ENCODE measurements at regions not wholly inside any gene's neighbourhood (a gene's known extent, or its start where the extent isn't known, plus 50 kb on each side); places are given as distances from the start of the nearest gene placed in this dataset.
"Not testable (repeated sequence)": the region's sequence is repeated elsewhere in the genome, so short reads cannot be mapped to it uniquely, and the experiment has no call there.

GRCh38 chr3:27613846-27614500 is 108.2 kb downstream of the EOMES start:
- no peaks in the 10 kb centered on the region for H3K4me1 ChIP-seq (ENCODE audit: control insufficient read depth in 1 of 2, insufficient read depth in 1 of 2, low read depth in 1 of 2, low read length in 1 of 2)
- no peaks in the 10 kb centered on the region for H3K36me3 ChIP-seq
- H3K9me3 ChIP-seq = no peaks in the 10 kb centered on the region
- no peak overlapping the region for H3K27ac ChIP-seq
- H3K4me3 ChIP-seq (ENCODE audit: low read depth in 1 of 2, low read length in 1 of 2) = no peak overlapping the region
- no peaks in the 10 kb centered on the region for H3K27me3 ChIP-seq
- TF ChIP-seq CTCF (IDR thresholded peaks at IDR 0.05) = no peak

- no peak overlapping the region for H3K27ac ChIP-seq
- H3K36me3 ChIP-seq = no peaks in the 10 kb centered on the region
- no peak overlapping the region for H3K4me3 ChIP-seq (ENCODE audit: low read depth in 1 of 2, low read length in 1 of 2)
- H3K4me1 ChIP-seq (ENCODE audit: control insufficient read depth in 1 of 2, insufficient read depth in 1 of 2, low read depth in 1 of 2, low read length in 1 of 2) = no peaks in the 10 kb centered on the region
- no peak for TF ChIP-seq CTCF (IDR thresholded peaks at IDR 0.05)
- no peaks in the 10 kb centered on the region for H3K27me3 ChIP-seq
- no peaks in the 10 kb centered on the region for H3K9me3 ChIP-seq
Observed at GRCh38 chr3:27610800-27611525, 111.2 kb downstream of the EOMES start.

GRCh38 chr3:27607370-27607769 is 114.8 kb downstream of the EOMES start:
- Histone ChIP-seq H3K9me3 (no peaks in the 10 kb centered on the region), H3K36me3 (no peaks in the 10 kb centered on the region), H3K4me3 (ENCODE audit: low read depth in 1 of 2, low read length in 1 of 2) (no peak overlapping the region), H3K27ac (no peak overlapping the region), H3K27me3 (no peaks in the 10 kb centered on the region), H3K4me1 (ENCODE audit: control insufficient read depth in 1 of 2, insufficient read depth in 1 of 2, low read depth in 1 of 2, low read length in 1 of 2) (no peaks in the 10 kb centered on the region)
- no peak for TF ChIP-seq CTCF (IDR thresholded peaks at IDR 0.05)

GRCh38 chr3:27606537-27606936 is 115.6 kb downstream of the EOMES start:
- Histone ChIP-seq H3K36me3 (no peaks in the 10 kb centered on the region), H3K4me1 (ENCODE audit: control insufficient read depth in 1 of 2, insufficient read depth in 1 of 2, low read depth in 1 of 2, low read length in 1 of 2) (no peaks in the 10 kb centered on the region), H3K4me3 (ENCODE audit: low read depth in 1 of 2, low read length in 1 of 2) (no peak overlapping the region), H3K27ac (no peak overlapping the region), H3K9me3 (no peaks in the 10 kb centered on the region), H3K27me3 (no peaks in the 10 kb centered on the region)
- no peak for TF ChIP-seq CTCF (IDR thresholded peaks at IDR 0.05)

- not testable (repeated sequence) for H3K27ac ChIP-seq; H3K36me3 ChIP-seq; H3K27me3 ChIP-seq; H3K9me3 ChIP-seq; H3K4me1 ChIP-seq (ENCODE audit: control insufficient read depth in 1 of 2, insufficient read depth in 1 of 2, low read depth in 1 of 2, low read length in 1 of 2); H3K4me3 ChIP-seq (ENCODE audit: low read depth in 1 of 2, low read length in 1 of 2)
Observed at GRCh38 chr3:27601311-27601710, 117.1 kb upstream of the SLC4A7 start.

GRCh38 chr3:27599741-27600140 is 115.6 kb upstream of the SLC4A7 start:
- H3K27ac ChIP-seq; H3K9me3 ChIP-seq; H3K4me1 ChIP-seq (ENCODE audit: control insufficient read depth in 1 of 2, insufficient read depth in 1 of 2, low read depth in 1 of 2, low read length in 1 of 2); H3K36me3 ChIP-seq; H3K27me3 ChIP-seq; H3K4me3 ChIP-seq (ENCODE audit: low read depth in 1 of 2, low read length in 1 of 2): not testable (repeated sequence)

Data from neutrophil (primary cell).